ENCODE measurements at regions not wholly inside any gene's neighbourhood (a gene's known extent, or its start where the extent isn't known, plus 50 kb on each side); places are given as distances from the start of the nearest gene placed in this dataset.
"Not testable (repeated sequence)": the region's sequence is repeated elsewhere in the genome, so short reads cannot be mapped to it uniquely, and the experiment has no call there.

DNA sequence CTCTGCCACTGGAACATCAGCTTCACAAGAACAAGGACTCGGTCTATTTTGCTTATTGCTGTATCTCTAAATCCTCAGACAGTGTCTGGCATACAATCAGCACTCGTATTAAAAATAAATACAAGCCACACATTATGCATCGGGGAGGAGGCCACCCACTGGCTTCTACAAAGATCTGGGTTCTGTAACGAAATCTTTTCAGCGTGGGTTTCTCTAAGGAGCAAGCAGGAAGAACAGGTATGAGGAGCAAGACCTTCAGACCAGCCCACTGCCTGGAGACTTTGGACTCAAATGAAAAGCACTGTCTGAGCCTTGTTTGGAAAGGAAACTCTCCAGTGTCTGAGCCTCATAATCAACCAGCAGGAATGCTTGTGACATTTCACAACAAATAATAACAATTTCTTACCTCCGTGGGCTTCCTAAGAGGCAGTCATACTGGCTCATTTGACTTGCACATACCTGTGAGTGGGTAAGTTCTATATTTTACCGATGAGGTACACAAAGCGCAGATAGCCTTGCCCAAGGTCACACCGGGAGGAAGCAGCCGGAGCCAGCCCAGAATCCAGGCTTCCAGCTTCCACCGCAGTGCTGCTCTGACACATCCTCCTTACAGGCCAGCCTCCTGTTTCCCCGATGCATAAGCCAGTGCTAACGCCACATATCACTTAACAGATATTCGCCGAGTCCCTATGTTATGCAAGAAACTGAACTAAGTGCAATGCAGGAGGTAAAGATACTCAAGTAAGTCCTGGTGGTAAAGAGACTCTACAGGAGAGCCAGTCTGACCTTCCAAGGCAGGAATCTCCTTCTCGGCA, 118.6 kb upstream of the TNRC6C start:
- TF ChIP-seq, protein P1, sequence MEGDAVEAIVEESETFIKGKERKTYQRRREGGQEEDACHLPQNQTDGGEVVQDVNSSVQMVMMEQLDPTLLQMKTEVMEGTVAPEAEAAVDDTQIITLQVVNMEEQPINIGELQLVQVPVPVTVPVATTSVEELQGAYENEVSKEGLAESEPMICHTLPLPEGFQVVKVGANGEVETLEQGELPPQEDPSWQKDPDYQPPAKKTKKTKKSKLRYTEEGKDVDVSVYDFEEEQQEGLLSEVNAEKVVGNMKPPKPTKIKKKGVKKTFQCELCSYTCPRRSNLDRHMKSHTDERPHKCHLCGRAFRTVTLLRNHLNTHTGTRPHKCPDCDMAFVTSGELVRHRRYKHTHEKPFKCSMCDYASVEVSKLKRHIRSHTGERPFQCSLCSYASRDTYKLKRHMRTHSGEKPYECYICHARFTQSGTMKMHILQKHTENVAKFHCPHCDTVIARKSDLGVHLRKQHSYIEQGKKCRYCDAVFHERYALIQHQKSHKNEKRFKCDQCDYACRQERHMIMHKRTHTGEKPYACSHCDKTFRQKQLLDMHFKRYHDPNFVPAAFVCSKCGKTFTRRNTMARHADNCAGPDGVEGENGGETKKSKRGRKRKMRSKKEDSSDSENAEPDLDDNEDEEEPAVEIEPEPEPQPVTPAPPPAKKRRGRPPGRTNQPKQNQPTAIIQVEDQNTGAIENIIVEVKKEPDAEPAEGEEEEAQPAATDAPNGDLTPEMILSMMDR (conservative IDR thresholded peaks at IDR 0.05) = no peak
- H3K27ac ChIP-seq = peak overlapping the region; percentile 53

DNA sequence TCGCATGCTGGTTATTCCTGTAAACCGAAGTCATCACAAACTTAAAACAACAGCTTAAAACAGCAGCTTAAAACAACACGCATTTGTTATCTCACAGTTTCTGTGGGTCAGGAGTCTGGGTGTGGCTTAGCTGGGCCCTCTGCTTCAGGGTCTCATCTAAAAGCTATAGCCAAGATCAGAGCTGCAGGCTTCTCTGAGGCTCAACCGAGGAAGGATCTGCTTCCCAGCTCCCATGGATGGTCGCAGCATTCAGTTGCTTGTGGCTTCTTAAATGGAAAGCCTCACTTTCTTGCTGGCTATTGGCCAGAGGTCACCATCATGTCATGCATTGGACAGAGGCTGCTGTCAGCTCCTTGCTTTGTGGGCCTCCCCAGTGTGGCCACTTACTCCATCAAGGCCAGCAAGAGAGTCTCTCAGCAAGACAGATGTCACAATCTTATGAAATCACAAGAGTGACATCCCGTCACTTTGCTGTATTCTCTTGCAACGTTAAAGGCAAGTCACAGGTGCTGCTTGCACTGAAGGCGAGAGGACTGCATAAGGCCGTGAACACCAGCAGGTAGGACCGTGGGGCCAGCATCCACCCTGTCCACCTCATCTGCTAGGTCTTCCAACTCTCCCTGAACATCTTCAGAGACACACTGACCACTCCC, 117.9 kb upstream of the TNRC6C start:
- H3K27ac ChIP-seq = peak overlapping the region; percentile 53
- TF ChIP-seq, protein P1 (conservative IDR thresholded peaks at IDR 0.05) = no peak

DNA sequence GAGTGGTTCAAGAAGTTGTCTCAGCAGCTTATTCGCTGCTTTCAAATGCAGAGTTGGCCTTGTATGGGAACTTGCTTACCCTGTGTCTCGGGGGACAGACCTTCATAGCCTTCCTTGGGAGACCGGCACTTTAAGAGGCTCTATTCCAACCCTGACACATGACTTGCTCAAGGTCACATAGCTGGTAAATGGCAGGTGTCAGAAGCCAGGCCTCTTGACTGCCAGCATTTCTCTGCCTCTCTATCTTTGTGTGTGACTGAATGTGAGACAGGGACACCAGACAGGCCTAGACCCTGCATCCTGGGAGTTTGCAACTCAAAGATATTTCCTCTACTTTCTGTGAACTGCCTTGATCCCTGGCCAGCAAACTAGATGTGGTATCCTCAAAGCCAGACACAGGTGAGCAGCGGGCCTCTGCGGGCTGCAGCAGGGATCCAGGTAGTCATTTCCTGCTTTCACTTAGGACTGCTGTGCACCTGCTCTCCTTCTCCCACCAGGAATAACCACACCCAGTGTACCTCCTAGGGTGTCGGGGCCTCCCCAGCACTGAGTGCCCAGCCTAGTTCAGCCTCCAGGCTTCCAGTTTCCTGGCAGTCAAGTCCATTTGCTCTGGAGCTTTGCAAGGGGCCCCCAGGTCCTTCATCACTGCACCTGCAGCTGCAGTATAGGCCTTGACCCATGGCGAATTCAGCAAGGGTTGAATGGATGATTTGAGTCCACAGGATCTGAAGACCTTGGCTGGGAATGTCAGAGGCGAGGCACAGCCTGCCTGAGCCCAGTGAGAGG, 116.6 kb upstream of the TNRC6C start:
- no peak overlapping the region for H3K27ac ChIP-seq
- TF ChIP-seq, protein P1 (conservative IDR thresholded peaks at IDR 0.05) = no peak

DNA sequence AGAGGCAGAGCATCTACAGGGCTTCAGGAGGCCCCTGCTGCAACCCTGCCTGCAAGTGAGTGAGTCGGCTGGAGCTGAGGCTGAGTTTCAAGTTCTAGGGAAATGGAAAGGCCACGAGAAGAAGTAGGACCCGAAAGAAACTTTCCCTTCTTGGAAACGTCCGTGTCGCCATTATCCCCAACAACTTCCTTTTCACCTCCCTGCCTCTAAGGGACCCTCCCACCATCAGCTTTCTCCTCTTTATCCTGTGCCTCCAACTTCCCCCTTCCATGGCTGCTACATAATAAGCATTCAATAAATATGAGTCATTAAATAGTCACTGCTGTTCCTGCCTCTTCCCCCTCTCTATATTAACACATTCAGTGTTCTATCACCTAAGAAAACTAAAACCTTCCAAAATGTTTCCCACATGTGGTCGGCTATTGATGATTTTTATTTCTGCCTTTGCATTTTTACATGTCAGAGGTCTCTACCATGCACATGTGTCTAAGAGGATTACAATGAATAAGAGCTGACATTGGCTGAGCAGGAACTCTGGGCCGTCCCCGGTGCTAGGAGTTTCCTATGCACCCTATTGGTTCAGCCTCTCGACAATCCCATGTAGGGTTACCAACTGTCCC, 115.9 kb upstream of the TNRC6C start:
- TF ChIP-seq, protein P1 (conservative IDR thresholded peaks at IDR 0.05) = no peak
- H3K27ac ChIP-seq = no peak overlapping the region

DNA sequence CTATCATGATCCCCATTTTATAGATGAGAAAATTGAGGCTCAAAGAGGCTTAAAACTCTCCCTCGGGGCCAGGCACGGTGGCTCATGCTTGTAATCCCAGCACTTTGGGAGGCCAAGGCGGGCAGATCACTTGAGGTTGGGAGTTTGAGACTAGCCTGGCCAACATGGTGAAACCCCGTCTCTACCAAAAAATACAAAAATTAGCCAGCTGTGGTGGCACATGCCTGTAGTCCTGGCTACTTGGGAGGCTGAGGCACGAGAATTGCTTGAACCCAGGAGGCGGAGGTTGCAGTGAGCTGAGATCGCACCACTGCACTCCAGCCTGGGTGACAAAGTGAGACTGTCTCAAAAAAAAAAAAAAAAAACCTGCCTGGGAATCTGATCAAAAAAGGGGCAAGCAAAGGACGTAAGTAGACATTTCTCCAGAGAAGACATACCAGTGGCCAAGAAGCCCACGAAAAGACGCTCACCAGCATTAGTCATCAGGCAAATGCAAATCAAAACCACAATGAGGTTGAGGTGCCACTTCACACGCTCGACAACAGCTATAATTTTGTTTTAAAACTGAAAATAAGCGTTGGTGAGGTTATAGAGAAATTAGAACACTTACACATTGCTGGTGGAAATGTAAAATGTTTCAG, 115.1 kb upstream of the TNRC6C start:
- H3K27ac ChIP-seq = not testable (repeated sequence)

DNA sequence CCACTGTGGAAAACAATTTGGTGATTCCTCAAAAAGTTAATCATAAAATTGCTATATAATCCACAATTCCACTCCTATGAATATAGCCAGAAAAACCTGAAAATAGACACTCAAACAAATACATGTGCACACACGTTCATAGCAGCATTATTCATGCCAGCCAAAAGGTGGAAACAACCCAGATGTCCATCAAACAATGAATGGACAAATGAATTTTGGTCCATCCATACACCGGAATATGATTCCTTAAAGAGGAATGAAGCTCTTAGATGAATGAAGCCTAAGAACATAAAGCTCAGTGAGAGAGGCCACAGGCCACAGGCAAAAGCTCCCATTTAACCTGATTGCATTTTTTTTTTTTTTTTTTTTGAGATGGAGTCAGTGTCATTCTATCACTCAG, 114.6 kb upstream of the TNRC6C start:
- TF ChIP-seq, protein P1 (conservative IDR thresholded peaks at IDR 0.05) = no peak
- H3K27ac ChIP-seq = no peak overlapping the region

DNA sequence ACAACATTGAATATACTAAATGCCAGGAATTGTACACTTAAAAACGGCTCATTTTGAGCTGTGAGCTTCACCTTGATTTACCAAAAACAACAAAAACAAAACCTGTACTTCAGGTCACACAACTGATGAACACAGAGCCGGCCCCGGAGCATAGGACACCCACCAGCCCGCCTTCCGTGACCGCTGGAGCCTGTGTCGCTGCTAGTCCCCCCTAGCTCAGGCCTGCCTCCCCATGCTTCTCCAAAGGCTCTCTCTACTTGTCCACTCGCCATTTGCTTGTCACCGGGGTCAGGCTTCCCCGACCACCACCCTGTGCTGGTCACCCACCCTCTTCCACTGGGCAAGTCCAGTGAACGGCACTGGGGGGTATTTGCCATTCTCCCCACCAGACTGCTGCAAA, 113.8 kb upstream of the TNRC6C start:
- TF ChIP-seq, protein P1 (conservative IDR thresholded peaks at IDR 0.05) = no peak
- no peak overlapping the region for H3K27ac ChIP-seq

All from VCaP (cell line).